Kidney (tissue), 13 donors: ENCODE measurements at regions not wholly inside any gene's neighbourhood (a gene's known extent, or its start where the extent isn't known, plus 50 kb on each side); places are given as distances from the start of the nearest gene placed in this dataset.

Experiments used
- DNase-seq, 5 donors: peaks; one replicate each; pipeline ENCODE4 v3.0.0-alpha.2; 2013 to 2020
- FAIRE-seq: peaks from 2 replicates; lab custom pipeline; 2012; peaks lifted over from hg19 to GRCh38; lab: Jason Lieb, UNC
- H3K27ac ChIP-seq, 2 donors: one replicate each; pipeline ENCODE4 v1.7.0; 2013; ENCODE audit warnings: low read depth in 2 of 2, low read length in 2 of 2, inconsistent platforms in 1 of 2
- H3K27me3 ChIP-seq: one replicate; pipeline ENCODE4 v1.7.1; 2013; ENCODE audit warnings: low read length, inconsistent platforms; ENCODE audit not compliant: control insufficient read depth, insufficient read depth
- H3K36me3 ChIP-seq, 3 donors: one replicate each; pipeline versions ENCODE4 v1.7.0 to v1.7.1; 2013; ENCODE audit warnings: low read length in 3 of 3, control low read depth in 1 of 3, inconsistent platforms in 1 of 3; ENCODE audit not compliant: insufficient read depth in 3 of 3, control insufficient read depth in 2 of 3
- H3K4me1 ChIP-seq, 3 donors: one replicate each; pipeline versions ENCODE4 v1.7.0 to v1.7.1; 2013; ENCODE audit warnings: low read length in 3 of 3, inconsistent platforms in 1 of 3, low read depth in 1 of 3; ENCODE audit not compliant: control insufficient read depth in 2 of 3, insufficient read depth in 2 of 3
- H3K4me3 ChIP-seq, 3 donors: one replicate each; pipeline versions ENCODE4 v1.7.0 to v1.8.1; 2013; ENCODE audit warnings: low read length in 3 of 3, control low read depth in 1 of 3, inconsistent platforms in 1 of 3
- H3K9ac ChIP-seq, 3 donors: one replicate each; pipeline versions ENCODE4 v1.7.0 to v1.7.1; 2013; ENCODE audit warnings: low read length in 3 of 3, control low read depth in 1 of 3, inconsistent platforms in 1 of 3
- H3K9me3 ChIP-seq, 3 donors: one replicate each; pipeline versions ENCODE4 v1.7.0 to v1.7.1; 2013; ENCODE audit warnings: low read length in 3 of 3, control low read depth in 1 of 3, inconsistent platforms in 1 of 3; ENCODE audit not compliant: control insufficient read depth in 2 of 3, insufficient read depth in 1 of 3
- CTCF ChIP-seq: IDR thresholded peaks from 3 replicates; pipeline ENCODE4 v1.5.1; 2012; ENCODE audit warnings: mild to moderate bottlenecking, moderate library complexity, borderline replicate concordance; ENCODE audit not compliant: insufficient read depth; ENCODE audit errors: extremely low read depth
- intact Hi-C: fragments of 100-400 bp; cut with DNase I; formaldehyde crosslinking; loops from one replicate; pipeline ENCODE4 v1.11.1; 2022
- donor health status: control.
- donor health status: control.
- donor health status: control.
- donor health status: control.
- donor health status: control.
- donor health status: DM: yes; HTN: yes; CAD: no.
- donor health status: Normal renal cell carcinoma (clear cell type).

GRCh38 chr17:73723317-73723716, 79.1 kb upstream of the SDK2 start:
- peaks cover 2% of the 10 kb centered on the region for H3K27me3 ChIP-seq
- H3K4me3 ChIP-seq, result no peak overlapping the region
- no peak for FAIRE-seq
- H3K4me1 ChIP-seq, result peaks cover 0 to 7% (median 0%) of the 10 kb centered on the region in 3 donors
- no peak overlapping the region for H3K27ac ChIP-seq
- H3K9me3 ChIP-seq, result no peaks in the 10 kb centered on the region
- H3K36me3 ChIP-seq, result no peaks in the 10 kb centered on the region
- no peak overlapping the region for H3K9ac ChIP-seq
- DNase-seq, result no peak
- intact Hi-C loops, result no loop called here
- no peak for TF ChIP-seq CTCF

GRCh38 chr17:73724341-73724740, 80.1 kb upstream of the SDK2 start:
- Histone ChIP-seq H3K9ac (no peak overlapping the region), H3K9me3 (no peaks in the 10 kb centered on the region), H3K4me3 (no peak overlapping the region), H3K27me3 (no peaks in the 10 kb centered on the region), H3K36me3 (no peaks in the 10 kb centered on the region), H3K4me1 (peaks cover 0 to 2% (median 0%) of the 10 kb centered on the region in 3 donors), H3K27ac (no peak overlapping the region)
- DNase-seq, result no peak
- no peak for FAIRE-seq
- intact Hi-C loops, result no loop called here
- no peak for TF ChIP-seq CTCF

GRCh38 chr17:73724990-73725389, 80.7 kb upstream of the SDK2 start:
- no peak for FAIRE-seq
- Histone ChIP-seq H3K27me3 (no peaks in the 10 kb centered on the region), H3K27ac (no peak overlapping the region), H3K4me1 (no peaks in the 10 kb centered on the region), H3K9me3 (no peaks in the 10 kb centered on the region), H3K9ac (no peak overlapping the region), H3K36me3 (no peaks in the 10 kb centered on the region), H3K4me3 (no peak overlapping the region)
- TF ChIP-seq CTCF, result no peak
- DNase-seq, result no peak
- intact Hi-C loops, result no loop called here
